DMS153 treated with DMSO at 0.1 percent for 48 hours (cell line): ENCODE measurements at regions not wholly inside any gene's neighbourhood (a gene's known extent, or its start where the extent isn't known, plus 50 kb on each side); places are given as distances from the start of the nearest gene placed in this dataset.

Source experiments
- DNase-seq: peaks from one replicate; lab custom pipeline; 2025; ENCODE audit not compliant: unreplicated experiment; lab: John Stamatoyannopoulos, UW

DNA sequence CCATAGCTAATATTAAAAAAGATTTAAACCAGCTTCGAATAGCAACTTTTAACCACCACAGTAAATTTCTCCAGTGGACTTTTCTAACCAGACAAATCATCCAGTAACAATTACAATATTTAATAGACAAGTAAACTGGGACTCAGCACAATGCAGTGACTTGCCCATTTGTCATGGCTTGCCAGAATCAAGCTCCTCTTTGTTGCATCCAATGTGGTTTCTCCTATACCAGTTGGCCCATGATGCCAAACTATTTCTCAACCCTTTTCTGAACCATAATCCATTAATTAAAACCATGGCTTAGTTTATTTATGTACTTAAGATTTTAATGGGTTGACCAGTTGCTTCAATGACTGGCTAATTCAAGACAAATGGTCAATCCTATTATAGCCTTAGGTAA lies 64.4 kb downstream of the DIO2 start:
- DNase-seq: no peak

DNA sequence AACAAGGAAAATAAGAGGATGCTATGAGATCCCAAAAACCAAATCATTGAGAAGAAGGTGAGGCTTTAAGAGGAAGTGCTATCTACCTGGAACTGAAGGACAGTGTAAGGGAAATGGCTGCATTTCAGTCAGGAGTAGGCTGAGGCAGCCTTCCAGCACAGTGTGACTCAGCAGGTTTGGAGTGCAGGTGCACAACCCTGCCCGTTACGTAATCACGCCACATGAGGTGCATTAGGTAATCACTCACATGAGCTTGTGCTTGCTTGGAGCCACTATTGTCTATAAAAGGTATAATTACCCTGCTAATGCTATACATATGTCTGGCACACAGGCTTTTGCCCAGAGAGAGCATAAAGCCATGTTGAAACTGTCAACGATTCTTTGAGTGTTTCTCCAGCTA lies 74.9 kb downstream of the DIO2 start:
- DNase-seq: no peak

DNA sequence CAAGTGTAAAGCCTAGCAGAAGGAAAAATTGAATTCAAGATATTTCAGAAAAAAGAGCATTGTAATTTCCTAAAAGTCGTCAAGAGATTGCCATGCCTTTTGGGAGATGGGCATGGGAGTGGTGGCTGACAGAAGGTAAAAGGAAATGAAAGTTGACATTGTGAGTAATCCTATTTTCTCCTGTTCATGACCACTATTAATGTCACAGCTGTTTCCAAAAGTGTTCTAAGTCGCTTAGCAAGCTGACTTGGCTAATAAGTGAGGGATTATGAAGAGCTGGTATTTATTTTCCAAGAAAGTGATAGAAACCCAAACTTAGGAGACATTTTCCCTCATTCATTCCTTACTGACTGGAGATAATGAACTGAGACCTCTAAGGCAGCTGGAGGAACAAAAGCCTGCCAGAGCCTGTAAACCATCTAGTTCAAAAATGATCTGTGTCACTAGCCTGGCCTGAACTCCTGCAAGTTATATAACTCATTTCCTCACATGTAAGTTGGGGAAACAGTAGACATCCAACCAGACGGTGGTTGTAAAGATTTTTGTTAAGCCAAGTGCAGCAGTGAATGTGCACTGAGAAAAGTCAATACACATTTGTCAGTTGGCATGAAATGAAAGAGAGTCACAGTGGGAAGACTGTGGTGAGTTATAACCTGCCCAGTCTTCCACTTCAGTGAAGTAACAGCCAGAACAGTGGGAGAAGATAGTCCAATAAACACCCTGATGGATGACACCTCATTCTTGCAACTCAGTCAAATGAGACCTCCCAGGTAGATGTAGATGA lies 75.8 kb downstream of the DIO2 start:
- DNase-seq: no peak

DNA sequence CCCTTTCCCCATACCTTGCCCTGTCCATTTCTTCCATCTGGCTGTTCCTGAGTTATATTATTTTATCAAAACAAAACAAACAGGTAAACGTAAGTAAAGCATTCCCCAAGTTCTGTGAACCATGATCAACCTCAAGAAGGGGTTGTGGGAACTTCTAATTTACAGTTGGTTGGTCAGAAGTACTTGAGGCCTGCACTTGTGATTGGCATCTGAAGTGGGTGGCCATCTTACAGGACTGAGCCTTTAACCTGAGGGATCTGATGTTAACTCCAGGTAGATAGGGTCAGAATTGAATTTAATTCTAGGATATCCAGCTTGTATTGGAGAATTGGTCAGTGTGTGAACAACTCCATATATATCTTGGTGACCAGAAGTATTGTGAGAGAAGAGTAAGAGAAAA lies 77.0 kb downstream of the DIO2 start:
- no peak for DNase-seq

DNA sequence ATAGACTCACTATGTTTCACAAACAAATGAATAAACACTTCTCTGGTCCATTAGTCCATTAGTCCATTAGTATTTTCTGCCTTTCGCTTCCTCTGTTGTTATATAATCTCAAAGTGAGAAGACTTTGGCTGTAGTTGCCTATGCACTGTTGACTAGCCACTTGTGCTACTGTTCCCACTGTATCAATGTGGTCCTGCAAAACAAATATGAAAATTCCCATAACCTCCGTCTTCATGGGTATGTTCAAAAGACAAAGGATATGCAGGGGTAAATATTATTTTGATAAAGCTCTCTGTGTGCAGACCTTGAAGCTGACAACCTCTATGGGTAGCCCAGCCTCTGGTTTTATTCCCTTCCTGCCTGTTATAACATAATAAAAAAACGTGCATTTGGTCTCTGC lies 77.8 kb downstream of the DIO2 start:
- DNase-seq: no peak

DNA sequence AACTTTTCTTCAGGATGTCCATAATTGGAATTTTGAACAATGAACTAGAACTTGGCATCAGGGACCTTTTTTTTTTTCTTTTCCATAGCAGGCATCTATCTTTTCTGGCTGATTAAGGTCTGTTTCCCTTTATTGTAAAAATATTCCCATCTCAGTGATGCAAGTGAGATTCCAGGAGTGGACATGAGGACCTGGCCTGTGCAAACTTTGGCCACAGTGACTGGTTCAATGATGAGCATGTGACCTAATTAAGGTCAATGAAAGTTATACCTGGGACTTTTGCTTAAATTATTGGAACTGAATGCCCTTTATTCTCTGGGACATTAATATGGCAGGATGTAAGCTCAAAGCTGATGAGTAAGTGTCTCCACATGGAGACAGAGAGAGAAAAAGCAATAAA lies 83.8 kb downstream of the DIO2 start:
- DNase-seq: no peak

DNA sequence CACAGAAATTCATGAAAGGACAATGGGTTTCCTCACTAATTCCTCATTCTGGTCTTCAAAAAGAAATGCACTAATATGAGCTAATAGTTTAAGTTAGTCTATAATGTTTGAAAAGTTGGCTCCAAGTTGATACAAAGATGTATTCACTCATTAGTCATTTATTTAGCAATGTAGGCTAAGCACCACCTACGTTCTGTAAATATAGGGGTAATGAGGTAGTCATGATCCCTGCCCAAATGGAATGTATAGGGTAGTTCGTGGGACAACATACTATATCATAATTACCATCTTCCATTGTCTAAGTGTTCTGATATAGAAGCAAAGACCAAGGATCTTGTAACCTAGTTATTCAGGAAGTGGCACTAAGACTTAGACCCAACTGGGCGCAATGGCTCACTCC lies 86.5 kb downstream of the DIO2 start:
- DNase-seq: no peak

DNA sequence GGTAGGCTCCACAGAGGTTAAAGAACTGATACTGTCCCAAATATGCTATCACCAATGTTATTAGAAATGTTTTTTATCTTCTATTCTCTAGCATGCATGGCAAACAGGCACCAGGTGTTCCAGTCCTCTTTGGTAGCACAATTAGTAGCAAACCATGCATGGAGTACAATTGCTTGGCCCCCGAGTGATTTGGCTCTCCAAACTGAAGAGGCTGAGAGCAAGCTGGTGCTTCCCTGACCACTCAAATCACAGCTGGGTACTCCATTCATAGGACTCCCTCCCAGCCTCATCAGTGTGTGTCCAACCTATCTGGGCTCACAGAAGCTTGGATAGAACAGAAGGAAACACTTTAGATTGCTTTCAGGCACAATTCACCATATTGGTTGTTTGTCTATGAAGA lies 93.4 kb downstream of the DIO2 start:
- DNase-seq: no peak

DNA sequence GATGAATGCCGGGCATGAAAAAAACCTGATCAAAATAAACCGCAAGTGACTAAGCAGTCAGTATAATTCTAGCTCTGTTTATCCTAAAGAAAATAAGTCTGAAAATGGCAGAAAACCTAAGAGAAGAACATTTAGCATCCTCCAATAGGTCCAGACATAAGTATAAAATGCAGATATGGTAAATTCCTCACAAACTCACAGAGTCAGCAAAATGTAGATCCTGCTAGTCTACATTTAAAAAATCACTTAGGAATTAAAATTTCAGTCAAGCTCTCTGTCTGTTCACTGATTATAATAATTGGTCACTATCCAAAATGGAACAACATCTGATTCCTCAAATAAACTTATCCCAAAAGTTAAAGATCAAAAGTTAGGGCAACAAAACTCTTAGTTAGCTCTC lies 95.1 kb downstream of the DIO2 start:
- no peak for DNase-seq

DNA sequence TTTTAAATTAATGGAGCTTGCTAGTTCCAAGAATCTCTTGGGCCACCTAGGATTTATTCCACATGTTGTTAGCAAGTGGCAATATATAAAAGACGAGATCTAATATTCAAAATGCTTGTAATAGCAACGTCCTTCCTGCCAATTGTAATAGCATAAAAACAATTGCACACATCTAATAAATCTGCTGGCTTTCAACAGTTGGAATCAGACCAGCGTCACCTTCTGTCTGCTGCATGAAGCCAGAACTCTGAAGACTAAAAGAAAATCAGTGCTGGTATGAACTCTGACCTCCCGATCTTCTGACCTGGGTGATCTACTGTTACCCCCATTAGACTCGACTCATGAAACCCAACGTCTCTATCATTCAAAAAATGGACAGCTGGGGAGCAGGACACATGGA lies 100.6 kb downstream of the DIO2 start:
- DNase-seq: no peak

DNA sequence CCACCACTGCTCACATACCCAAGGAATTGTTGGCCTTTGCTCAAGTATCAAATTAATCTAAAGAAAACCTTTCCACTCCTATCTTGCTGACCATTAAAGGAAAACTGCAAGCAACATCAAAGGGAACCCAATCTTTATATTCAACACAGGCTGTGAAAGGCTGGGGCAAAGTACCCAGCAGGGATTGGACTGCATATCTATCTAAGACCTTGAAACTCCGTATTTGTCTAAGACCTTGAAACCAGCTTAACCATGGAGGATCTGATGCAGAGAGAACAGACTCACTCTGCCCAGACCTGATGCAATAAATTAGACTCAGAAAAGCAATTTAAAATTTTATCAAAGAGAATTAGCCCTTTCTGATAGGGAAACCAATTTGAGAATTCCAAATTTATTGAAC lies 102.2 kb downstream of the DIO2 start:
- no peak for DNase-seq

DNA sequence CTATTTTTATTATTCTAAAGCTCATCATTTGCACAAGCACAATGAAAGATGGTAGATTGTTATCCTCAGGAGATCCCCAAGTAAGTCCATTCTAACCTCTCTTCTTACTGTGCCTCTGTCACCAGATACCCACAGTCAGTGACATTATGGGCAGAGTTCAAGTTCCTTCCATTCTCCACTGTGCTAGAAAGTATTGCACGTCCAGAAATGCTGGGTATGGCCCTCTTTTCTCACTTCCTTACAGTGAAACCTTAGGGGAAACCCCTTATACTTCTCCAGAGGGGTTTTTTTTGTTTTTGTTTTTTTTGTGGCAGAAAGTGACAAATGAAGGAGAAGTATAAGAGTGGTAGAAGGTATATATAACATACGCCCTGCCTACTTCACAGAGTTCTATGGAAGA lies 102.9 kb downstream of the DIO2 start:
- DNase-seq: no peak

DNA sequence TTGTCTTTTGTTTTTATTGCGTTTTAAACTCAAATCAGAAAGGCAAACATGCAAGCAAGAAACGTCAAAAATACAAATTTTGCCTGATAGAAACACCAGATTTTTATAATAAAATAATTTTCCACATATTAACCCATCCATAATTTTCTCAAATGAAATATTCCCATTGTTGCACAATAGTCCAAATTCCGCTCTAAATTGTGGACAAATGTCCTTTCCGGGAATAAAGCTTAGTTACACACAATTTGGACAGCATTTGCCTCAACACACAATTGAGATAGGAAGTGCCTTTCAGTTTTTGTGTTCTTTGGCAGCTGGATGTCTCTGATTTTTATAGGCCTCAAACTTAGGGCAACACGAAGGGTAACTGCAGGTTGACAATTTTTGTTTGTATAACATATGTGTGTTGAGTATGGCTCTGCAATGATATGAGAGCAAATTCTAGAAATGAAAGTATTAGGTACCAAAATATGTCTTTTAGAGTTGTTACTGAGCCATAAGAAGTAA lies 105.8 kb downstream of the DIO2 start:
- DNase-seq: no peak

DNA sequence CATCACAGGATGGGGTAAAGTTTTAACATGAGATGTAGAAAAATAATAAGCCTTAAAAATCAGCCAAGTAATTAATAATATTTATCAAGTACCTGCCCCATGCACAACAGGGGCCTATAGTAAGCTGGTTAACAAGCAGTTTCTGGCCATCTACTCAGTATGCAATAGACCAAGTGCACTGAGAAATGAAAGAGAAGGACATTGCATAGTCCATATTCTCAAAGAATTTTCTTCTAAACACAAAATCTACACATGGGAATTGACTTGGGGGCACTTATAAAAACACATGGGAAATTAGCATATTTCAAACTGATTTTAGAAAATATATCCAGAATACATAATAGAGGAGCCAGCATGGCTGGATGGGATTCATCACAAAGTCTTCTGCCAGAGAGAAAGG lies 109.5 kb downstream of the DIO2 start:
- no peak for DNase-seq

DNA sequence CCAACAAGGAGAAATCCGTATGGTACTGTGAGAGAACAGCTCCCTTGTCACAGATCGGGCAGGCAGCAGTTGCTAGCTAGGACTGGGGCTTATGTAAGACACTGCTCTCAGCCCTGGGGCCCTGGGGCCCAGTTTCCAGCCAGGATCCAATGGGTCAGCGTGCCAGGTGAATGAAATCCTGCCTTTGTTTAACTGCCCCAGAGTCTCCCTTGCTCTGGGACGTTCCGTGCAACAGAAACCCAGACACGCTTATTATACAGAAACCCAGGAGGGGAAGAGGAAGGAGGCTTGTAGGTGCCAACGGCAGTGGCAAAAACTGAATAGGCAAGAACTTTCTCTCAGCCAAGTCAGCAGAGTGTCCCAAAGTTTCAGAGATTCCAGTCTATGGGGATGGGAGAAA lies 110.6 kb downstream of the DIO2 start:
- no peak for DNase-seq

DNA sequence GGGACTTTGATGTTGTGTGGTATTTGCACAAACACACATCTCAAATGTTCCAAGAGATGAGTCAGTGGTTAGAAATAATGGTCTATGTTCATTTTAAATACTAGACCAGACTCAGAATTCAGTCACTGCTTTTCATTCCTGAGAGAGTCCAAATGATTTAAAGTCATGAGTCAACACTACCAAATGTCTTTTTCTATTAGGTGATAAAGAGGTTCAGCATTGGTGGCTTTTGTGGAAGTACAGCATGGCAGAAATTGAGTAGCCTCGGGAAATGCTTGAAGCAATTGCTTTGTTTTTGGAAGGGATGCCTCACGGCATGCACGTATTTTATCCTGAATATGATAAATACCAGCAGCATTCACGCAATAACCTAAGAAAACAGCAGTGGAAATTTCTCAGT lies 115.7 kb downstream of the DIO2 start:
- DNase-seq: no peak

DNA sequence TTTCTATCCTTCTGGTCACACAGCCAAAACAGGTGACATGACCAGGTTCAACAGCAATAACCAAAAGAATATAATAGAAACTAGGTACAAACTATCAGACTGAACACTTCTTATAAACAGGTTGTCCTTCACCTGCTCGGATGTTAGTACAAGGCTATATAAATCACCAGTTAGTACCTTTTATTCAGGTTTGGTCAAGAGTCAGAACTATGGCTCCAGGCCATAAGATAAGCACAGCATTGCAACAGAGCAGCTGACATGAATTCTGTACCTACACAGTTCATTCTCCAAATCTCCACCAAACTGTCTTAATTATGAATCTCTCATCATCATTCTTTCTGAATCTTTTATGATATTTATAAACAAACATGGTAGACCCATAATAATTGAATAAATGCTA lies 123.9 kb downstream of the DIO2 start:
- DNase-seq: no peak

DNA sequence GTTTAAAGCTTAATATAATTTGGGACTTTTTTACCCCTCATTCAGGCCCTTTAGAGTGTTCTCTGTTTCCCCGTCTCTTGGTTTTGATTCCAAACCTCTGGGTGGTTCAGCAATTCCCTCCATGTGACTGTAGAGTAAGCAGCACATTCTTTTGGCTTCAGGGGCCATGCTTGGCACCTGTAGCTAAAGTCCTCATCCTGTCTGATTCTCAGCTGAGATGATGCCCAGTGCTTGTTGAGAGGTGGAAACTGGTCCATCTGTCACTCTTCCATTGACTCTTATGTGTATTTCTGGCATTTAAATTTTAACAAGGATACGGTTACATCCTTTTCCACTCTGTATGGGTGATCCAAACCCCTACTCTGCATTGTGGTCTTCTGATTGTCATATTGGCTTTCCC lies 127.1 kb downstream of the DIO2 start:
- no peak for DNase-seq

DNA sequence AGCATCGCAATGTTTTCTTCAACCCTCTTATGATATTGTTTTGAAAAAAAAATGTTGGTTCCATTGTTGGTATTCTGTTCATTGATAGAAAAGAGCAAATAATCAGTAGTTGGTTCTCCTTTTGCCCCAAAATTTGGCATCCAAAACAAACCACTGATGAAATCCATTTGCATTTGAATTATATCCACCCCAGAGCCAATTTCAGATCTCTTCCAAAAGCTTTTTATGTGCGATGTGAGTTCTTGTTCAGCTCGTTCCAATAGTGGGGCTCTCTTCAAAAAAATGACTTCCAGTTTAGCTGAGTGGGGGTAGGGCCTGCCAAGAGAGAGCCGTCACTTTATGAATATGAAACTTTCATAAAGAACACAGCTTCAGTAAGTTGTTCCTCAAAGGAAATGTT lies 130.7 kb downstream of the DIO2 start:
- no peak for DNase-seq

DNA sequence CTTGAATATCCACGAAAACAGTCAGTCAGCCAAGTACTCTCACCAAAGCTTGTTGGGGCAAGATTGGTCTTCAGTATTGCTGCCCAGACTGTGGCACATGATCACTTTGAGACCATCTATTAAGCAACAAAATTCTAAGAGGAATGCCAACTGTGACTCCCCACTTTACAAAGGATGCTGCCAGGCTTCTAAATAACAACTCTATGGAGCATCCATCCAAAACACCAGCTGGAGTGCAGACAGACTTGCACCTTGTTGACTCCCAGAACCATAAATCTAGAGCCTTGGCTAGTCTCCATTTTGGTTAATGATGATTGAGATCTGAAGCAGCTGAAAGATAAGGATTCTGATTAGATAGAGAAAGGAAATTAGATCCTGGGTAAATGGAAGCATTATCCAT lies 132.8 kb downstream of the DIO2 start:
- no peak for DNase-seq

DNA sequence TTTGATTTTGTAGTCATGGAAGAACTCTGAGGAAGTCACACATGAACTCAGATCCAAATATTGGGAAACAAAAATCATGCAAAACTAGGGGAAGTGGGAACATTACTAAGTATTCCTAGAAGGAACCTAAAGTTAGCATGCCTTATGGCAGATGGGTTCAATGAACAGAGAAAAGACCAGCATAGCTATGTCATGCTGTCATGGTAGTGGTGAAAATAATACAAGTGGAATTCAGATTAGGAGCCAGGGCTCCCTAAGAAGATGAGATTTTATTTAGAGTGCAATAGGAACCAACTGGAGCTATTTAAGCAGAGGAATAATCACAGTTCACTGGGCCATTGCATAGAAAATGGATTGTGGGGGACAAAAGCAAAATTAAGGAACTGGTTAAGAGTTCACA lies 134.0 kb downstream of the DIO2 start:
- no peak for DNase-seq

DNA sequence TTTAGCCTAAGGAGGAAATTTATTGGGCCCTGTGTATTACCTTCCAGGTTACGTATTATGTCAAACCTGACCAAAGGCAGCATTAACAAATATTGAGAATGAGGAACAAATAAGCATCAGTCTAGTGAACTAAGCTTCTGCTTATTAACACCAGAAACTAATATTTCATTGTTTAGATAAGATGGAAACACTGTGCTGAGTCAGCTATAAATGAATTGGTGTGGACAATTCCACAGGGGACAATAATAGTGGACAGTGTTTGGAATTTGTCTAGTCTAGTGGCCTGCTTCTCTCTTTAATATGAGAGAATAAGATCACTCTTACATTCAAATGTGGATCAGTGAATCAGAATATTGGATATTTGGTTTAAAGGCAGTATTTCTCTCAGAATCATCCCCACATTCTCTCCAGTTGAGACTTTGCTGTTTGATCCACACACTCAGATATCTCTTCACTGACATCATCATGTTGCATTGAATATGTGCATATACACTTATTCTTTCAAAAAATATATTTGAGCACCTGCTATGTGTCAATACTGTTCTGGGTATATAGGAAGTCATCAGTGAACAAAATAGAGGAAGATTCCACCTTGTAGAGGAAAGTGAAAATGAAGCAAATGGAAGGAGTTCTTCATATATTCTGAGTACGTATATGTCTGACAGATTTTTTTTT lies 136.3 kb downstream of the DIO2 start:
- no peak for DNase-seq

DNA sequence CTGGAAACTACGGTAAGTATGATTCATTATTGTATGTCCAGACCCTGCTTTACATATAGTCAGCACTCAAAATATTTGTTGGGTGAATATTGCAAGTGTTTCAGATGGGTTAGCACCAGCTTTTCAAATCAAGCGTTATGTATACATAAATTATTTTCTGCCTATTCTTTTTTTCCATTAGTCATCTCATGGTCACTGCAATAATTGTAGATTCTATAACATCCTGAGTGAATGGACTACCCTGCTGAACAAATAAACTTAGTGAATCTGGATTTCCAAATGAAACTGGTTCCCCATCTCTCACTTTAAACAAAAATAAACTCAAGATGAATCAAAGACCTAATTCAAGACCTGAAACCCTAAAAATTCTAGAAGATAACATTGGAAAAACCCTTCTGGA lies 152.3 kb downstream of the DIO2 start:
- no peak for DNase-seq
